Choroid plexus epithelial cell (primary cell): ENCODE measurements at regions not wholly inside any gene's neighbourhood (a gene's known extent, or its start where the extent isn't known, plus 50 kb on each side); places are given as distances from the start of the nearest gene placed in this dataset.
"Not testable (repeated sequence)": the region's sequence is repeated elsewhere in the genome, so short reads cannot be mapped to it uniquely, and the experiment has no call there.

Experiments used
- DNase-seq: peaks from one replicate; pipeline ENCODE4 v3.0.0-alpha.2; 2010; ENCODE audit warnings: low read depth
- H3K4me3 ChIP-seq: 2 replicates; pipeline ENCODE4 v1.5.1; 2011; ENCODE audit warnings: low read depth, mild to moderate bottlenecking, control low read depth, low read length, moderate library complexity
- TF ChIP-seq, protein P1 (sequence below): conservative IDR thresholded peaks from 2 replicates; pipeline ENCODE4 v1.5.1; 2011; ENCODE audit warnings: low read depth, mild to moderate bottlenecking, control low read depth, inconsistent platforms, low read length, moderate library complexity

DNA sequence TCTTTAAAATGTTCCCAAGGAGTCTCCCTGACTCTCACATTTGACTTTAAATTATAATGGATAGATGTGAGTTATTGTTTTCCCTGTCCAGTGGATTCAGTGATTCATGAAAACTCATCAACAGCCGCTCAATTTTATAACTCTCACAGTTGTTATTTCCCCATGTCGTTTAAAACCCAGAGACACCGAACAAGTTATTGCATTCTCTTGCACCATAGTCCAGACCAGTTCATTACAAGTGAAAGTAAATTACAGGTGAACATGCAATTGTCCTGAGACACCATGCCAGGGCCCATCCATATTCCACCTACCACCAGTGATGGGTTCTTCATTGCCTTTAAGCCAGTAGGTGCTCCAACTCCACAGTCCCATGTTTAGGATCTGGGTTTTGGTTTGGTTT, 85.7 kb upstream of the CMKLR1 start:
- TF ChIP-seq, protein P1, sequence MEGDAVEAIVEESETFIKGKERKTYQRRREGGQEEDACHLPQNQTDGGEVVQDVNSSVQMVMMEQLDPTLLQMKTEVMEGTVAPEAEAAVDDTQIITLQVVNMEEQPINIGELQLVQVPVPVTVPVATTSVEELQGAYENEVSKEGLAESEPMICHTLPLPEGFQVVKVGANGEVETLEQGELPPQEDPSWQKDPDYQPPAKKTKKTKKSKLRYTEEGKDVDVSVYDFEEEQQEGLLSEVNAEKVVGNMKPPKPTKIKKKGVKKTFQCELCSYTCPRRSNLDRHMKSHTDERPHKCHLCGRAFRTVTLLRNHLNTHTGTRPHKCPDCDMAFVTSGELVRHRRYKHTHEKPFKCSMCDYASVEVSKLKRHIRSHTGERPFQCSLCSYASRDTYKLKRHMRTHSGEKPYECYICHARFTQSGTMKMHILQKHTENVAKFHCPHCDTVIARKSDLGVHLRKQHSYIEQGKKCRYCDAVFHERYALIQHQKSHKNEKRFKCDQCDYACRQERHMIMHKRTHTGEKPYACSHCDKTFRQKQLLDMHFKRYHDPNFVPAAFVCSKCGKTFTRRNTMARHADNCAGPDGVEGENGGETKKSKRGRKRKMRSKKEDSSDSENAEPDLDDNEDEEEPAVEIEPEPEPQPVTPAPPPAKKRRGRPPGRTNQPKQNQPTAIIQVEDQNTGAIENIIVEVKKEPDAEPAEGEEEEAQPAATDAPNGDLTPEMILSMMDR = no peak
- no peak for DNase-seq
- no peak overlapping the region for H3K4me3 ChIP-seq

GRCh38 chr12:108424026-108424425, 84.9 kb upstream of the CMKLR1 start:
- TF ChIP-seq, protein P1 = no peak
- H3K4me3 ChIP-seq = no peak overlapping the region
- no peak for DNase-seq

DNA sequence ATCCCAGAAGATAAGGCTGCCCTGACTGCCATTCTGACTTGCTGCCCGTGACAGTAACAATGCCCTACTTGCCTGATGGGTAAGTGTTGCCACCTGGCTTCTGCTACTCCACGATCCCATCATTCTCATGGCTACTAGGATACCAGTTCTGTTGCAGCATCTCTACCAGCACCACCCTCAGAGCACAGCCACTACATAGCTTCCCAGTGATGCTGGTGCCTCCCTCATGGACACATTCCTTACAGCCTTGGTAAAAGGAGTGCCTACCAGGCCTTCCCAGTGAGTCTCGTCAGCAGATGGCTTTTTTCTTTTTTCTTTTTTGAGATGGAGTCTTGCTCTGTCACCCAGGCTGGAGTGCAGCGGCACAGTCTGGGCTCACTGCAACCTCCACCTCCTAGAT, 84.4 kb upstream of the CMKLR1 start:
- TF ChIP-seq, protein P1 = no peak
- H3K4me3 ChIP-seq = no peak overlapping the region
- DNase-seq = no peak

- H3K4me3 ChIP-seq = not testable (repeated sequence)
These were observed 82.0 kb upstream of the CMKLR1 start for GRCh38 chr12:108421082-108421481.

DNA sequence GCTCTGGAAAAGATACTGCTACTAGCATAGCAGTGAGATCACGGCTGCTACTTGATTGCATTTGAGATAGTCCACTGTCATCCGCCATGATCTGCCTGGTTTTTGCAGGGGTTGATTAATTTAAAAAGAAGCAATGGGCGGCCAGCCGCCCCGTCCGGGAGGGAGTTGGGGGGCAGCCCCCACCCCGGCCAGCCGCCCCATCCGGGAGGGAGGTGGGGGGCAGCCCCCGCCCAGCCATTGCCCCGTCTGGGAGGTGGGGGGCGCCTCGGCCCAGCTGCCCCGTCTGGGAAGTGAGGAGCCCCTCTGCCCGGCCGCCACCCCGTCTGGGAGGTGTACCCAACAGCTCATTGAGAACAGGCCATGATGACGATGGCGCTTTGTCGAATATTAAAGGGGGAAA, 81.3 kb upstream of the CMKLR1 start:
- not testable (repeated sequence) for H3K4me3 ChIP-seq, DNase-seq

More at GRCh38 chr12:108421082-108421481, 82.0 kb upstream of the CMKLR1 start:
- DNase-seq = not testable (repeated sequence)

GRCh38 chr12:108419949-108420348, 80.8 kb upstream of the CMKLR1 start:
- no peak overlapping the region for H3K4me3 ChIP-seq
- TF ChIP-seq, protein P1 = no peak
- DNase-seq = peak; percentile 9

DNA sequence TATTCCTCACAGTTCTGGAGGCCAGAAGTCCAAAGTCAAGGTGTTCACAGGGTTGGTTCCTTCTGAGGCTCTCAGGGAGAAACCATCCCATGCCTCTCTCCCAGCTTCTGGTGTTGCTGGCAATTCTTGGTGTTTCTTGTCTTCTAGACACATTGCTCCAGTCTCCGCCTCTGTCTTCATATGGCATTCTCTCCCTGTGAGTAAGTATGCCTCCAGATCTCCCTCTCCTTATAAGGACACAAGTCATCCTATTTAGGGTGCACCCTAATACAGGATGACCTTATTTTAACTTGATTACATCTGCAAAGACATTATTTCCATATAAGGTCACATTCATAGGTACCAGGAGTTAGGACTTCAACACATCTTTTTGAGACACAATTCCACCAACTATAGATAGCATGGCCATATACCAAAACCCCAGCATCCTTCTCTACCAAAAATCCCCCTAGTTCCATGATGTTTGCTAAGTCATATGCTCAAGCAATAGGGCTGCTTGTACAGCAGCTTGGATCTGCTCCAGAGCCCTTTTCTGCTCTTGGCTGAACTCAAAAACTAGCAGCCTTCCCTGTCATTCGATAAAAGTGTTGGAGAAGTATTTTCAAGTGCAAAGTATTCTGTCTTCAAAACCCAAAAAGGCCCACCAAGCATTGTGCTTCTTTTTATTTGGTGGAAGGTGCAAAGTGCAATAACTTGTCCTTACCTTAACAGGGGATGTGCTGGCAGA, 79.2 kb upstream of the CMKLR1 start:
- no peak overlapping the region for H3K4me3 ChIP-seq
- TF ChIP-seq, protein P1 = no peak
- DNase-seq = peak; percentile 24

GRCh38 chr12:108414021-108414420, 74.9 kb upstream of the CMKLR1 start:
- no peak for DNase-seq
- H3K4me3 ChIP-seq = no peak overlapping the region
- TF ChIP-seq, protein P1 = no peak
